ENCODE measurements at regions not wholly inside any gene's neighbourhood (a gene's known extent, or its start where the extent isn't known, plus 50 kb on each side); places are given as distances from the start of the nearest gene placed in this dataset.

DNA sequence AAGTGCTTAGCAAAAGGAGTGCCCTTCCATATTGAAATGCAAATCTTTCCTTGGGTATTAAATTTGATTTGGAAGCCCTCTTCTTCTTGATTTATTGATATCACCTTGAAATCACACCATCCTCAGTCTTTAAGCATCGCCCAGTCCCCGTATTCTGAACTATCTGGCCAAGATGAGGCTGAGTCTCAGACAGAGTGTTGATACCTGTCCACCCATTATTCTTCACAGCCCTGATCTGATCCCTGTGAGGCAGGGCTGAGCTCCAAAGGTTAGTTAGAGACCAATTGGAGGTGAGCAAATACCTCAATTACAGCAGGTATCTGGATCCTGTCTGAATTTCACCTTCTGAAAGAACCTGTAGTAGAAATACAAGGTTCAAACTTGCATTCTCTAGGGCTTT lies 326.3 kb downstream of the FAT3 start:
- DNase-seq = no peak
- in situ Hi-C loops (cut with HindIII; ENCODE audit: low pct_ligation_motif_present, low pct_unique_long_range_greater_than_20kb, low sequenced_read_pairs) = no loop called here

DNA sequence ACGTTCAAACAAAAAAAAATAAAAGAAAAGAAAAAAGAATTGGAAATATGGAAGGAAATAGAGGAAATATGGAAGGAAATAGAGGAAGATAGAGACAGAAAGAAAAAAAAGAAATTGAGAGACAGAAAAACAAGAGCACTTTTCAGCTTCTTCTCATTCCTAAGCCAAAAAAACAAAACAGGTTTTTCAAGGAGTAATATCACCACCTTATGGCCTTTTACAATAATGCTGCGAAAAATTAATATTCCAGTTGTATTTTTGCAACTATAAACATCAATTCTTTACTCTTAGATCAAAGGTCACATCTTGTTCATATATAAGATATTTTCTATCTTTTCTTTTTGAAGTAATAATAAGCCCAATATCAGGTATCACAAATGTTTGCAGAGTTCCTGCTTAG lies 328.3 kb downstream of the FAT3 start:
- in situ Hi-C loops (cut with HindIII; ENCODE audit: low pct_ligation_motif_present, low pct_unique_long_range_greater_than_20kb, low sequenced_read_pairs) = no loop called here
- no peak for DNase-seq

DNA sequence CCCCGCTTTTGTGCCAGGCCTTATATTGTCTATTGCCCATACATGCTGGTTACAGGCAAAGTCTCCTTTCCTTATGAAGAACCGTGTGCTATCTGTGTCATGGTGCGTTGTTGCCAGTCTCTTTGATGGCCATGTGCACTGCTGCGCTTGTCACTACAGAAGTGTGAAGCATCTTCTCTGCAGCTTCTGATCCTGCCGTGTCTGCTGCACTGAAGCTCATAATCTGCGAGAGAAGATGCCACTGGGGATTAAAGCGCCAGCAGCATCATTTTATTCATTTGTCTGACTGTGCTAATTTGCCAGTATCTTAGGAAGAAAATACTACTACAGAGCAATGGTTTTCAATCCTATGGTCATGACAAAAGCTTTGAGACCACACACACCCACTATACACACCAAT lies 330.1 kb downstream of the FAT3 start:
- in situ Hi-C loops (cut with HindIII; ENCODE audit: low pct_ligation_motif_present, low pct_unique_long_range_greater_than_20kb, low sequenced_read_pairs) = no loop called here
- DNase-seq = no peak

DNA sequence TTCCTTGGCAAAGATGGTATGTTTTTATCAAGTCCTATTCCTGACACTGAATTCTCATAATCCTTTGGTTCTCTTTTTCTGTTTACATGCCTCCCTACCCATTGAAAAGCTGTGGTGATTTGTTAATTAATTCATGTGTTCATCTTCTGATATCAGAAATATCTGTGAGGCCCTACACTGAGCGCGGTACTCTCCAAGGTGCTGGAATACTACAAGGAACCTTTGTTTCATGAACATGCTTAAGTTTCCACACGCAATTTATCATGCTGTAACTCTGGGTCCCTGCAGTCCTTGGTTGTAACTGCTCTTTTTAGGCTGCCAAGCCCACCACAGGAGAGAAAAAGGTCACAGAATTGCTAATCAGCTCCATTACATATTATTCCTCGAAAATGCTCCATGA lies 331.8 kb downstream of the FAT3 start:
- peak; percentile 2 for DNase-seq
- in situ Hi-C loops (cut with HindIII; ENCODE audit: low pct_ligation_motif_present, low pct_unique_long_range_greater_than_20kb, low sequenced_read_pairs) = no loop called here

DNA sequence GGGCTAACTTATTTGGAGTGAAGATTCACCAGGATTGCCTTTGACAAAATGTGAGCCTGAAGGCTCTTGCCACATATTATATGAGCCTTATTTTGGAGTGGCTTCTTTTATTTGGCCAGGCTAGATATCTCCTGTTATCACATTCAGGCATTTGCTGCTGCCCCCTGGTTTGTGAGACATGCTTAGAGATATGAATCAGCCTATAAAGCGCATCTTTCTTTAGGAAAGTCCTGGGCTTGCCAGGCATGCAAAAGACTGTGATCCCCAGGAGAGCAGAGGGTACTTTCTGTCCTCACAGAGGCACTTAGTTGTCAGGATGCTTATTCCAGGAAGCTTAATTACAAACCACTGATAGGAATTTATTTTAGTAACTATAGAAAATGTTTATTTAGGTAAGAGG lies 333.3 kb downstream of the FAT3 start:
- in situ Hi-C loops (cut with HindIII; ENCODE audit: low pct_ligation_motif_present, low pct_unique_long_range_greater_than_20kb, low sequenced_read_pairs) = no loop called here
- no peak for DNase-seq

DNA sequence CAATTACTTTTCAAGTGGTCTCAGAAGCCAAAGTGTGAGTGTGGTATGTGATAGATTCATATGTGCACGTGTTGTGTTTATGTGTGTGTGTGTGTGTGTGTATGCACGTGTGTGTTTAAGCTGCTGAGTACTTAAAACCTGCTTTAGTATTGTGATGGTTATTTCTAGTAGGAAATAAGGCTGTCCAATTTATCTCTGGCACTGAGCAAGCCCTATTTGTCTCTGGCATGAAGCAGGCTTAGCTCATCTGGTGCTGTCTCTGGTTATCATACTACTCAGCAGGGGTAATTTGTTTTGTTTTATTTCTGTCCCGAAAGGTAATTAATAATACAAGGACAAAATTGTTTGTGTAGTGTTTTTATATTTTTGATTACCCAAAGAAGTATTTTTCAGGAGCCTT lies 333.7 kb downstream of the FAT3 start:
- in situ Hi-C loops (cut with HindIII; ENCODE audit: low pct_ligation_motif_present, low pct_unique_long_range_greater_than_20kb, low sequenced_read_pairs) = no loop called here
- no peak for DNase-seq

DNA sequence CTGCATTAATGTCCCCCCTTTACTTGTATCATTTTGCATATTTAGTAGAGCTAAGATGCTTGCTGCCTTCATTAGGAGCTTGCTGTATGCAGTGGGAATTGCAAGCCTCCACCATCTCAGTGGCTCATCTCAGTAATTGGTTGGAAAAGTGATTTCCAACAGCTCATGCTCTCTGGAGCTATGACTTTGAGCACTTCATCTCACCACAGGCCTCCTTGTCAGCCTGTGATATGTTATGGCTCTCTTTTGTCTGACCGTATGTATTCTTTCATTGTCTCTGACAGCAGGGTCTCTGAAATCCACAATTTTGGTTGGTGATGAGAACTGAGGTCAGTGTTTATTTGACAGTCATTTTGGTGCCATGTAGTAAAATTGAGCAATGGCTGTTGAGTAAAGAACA lies 345.1 kb downstream of the FAT3 start:
- in situ Hi-C loops (cut with HindIII; ENCODE audit: low pct_ligation_motif_present, low pct_unique_long_range_greater_than_20kb, low sequenced_read_pairs) = no loop called here
- no peak for DNase-seq

DNA sequence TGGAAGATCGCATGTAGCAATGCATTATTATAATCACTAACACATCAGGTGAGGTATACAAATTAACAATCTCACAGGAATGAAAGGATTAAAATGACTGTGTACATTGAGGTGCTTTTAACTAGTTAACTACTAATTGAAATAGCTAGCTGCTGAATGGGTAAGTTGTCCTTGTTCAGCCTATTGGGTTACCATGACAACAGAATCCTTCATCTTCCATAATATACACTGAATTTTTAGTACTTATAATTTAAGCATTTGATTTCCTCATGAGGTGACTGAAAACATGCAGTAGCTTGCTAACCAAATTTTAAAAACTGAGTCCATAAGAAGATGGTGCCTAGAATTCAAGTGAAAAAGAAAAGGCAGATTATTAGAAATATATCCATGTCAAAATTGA lies 347.9 kb downstream of the FAT3 start:
- DNase-seq = no peak
- in situ Hi-C loops (cut with HindIII; ENCODE audit: low pct_ligation_motif_present, low pct_unique_long_range_greater_than_20kb, low sequenced_read_pairs) = no loop called here

DNA sequence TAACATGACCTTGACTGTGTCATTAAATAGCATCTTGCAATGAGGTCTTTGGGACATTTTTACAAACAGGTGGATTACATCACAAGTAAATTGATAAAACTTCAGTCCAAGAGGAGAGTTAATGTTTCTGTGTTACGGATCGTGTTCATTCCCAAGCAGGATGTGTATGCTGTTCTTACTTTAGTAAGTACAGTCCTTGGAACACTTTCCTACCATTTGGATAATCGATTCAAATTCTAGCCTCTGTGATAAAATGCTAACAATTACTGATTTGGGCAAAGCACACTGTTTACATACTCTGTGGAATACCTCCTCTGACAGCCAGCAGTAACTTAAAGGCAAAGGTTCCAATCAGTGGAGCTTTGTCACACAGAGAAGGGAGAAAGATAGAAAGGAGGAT lies 351.7 kb downstream of the FAT3 start:
- in situ Hi-C loops (cut with HindIII; ENCODE audit: low pct_ligation_motif_present, low pct_unique_long_range_greater_than_20kb, low sequenced_read_pairs) = no loop called here
- no peak for DNase-seq

DNA sequence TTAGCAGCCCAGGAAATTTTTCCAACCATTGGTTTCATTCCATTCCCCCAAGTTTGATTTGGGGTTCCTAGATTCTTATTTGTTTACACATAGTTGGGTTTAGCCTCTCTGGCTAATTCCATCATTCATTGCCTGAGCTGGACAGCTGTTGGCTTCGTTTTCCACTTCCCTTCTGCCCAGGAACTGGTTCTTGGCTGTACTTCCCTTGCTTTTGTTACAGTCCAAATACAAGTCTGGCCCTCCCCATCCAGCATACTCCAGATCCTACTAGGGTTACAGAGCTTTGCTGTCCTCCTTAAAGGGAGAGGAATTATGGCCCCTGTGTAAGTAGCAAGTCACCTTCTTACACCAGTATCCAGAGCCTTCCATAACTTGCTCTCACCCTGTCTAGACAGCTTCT lies 356.3 kb downstream of the FAT3 start:
- in situ Hi-C loops (cut with HindIII; ENCODE audit: low pct_ligation_motif_present, low pct_unique_long_range_greater_than_20kb, low sequenced_read_pairs) = no loop called here
- no peak for DNase-seq

DNA sequence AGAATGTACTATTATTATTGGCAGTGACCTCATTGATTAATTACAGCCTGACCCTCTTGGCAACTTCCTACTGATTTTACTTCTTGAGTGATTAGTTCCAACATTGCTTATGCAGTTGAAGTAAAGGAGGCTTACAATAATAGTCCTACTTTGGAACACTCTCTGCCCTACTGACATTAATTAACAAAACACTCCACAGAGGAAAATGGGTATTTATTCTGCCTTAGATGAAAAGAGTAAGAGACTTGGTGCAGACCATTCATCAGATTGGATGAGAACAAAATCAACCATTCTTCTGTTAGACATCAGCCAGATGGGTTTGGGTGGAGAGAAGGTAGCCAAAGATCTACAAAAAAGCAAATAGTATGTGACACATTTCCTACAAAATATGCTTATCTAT lies 363.8 kb downstream of the FAT3 start:
- no peak for DNase-seq
- in situ Hi-C loops (cut with HindIII; ENCODE audit: low pct_ligation_motif_present, low pct_unique_long_range_greater_than_20kb, low sequenced_read_pairs) = no loop called here

DNA sequence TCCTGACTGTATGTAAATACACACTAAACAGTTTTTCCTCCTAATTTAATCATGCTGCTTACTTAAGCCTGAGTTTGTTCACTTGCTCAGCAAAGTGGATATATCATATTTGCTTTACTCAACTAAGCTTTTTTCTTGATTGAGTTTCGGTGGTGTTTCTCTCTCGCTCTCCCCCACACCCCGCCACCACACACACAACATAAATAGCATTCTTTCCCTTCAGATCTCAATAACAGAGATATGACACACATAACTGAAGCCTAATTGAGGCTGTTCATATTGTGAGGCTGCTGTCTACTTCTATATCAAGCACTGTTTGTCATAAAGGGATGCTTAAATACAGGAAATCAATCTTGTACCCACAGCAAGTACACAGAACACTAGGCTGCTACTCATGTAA lies 364.9 kb downstream of the FAT3 start:
- in situ Hi-C loops (cut with HindIII; ENCODE audit: low pct_ligation_motif_present, low pct_unique_long_range_greater_than_20kb, low sequenced_read_pairs) = no loop called here
- no peak for DNase-seq

DNA sequence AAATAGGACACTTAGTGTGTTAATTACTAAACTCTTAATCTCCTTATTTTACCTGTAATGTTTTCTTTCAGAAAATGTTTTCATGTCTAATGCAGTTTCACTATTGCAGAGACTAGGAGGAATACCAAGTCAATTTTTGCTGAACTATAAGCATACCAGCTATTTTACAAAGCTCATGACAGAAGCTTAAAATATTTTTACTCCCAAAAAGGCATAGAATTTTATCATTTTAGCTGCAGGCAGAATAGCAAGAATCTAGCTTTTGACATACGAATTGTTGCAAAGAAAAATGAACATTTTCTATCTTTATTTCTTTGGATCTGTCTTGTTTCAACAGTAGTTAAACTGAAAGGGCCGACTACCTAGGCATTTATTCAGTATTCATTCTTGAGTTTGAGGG lies 366.9 kb downstream of the FAT3 start:
- DNase-seq = no peak
- in situ Hi-C loops (cut with HindIII; ENCODE audit: low pct_ligation_motif_present, low pct_unique_long_range_greater_than_20kb, low sequenced_read_pairs) = no loop called here

DNA sequence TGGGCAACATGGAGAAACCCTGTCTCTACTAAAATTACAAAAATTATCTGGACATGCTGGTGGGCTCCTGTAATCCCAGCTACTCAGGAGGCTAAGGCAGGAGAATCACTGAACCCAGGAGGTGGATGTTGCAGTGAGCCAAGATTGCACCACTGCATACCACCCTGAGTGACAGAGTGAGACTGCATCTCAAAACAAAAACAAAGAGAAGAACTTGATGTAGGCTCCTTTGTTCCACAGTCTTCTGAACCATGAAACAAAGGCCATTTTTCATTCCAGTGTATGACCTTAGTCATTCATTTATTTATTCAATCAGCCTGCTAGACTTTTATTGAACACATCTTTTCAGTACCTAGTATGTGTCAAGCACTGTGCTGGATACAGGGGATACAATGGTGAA lies 369.6 kb downstream of the FAT3 start:
- DNase-seq = no peak
- in situ Hi-C loops (cut with HindIII; ENCODE audit: low pct_ligation_motif_present, low pct_unique_long_range_greater_than_20kb, low sequenced_read_pairs) = no loop called here

DNA sequence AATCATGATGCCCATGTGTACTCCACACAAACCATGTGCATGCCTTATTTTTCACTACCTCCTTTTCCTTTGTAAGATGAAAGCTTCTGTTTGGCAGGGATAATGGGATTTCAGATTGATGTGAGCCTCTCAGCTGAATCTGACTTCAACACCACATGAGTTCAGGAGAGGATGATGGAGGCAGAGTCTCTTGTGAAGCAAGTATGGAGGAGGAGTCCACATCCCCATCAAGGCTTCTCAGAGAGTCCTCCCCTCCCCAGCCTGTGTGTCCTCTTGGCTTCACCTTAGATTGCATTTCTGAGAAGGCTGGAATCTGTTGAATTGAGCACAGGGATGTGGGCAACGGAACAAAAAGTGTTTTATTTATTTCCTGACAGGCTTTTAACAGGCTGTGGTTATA lies 370.4 kb downstream of the FAT3 start:
- in situ Hi-C loops (cut with HindIII; ENCODE audit: low pct_ligation_motif_present, low pct_unique_long_range_greater_than_20kb, low sequenced_read_pairs) = no loop called here
- no peak for DNase-seq

DNA sequence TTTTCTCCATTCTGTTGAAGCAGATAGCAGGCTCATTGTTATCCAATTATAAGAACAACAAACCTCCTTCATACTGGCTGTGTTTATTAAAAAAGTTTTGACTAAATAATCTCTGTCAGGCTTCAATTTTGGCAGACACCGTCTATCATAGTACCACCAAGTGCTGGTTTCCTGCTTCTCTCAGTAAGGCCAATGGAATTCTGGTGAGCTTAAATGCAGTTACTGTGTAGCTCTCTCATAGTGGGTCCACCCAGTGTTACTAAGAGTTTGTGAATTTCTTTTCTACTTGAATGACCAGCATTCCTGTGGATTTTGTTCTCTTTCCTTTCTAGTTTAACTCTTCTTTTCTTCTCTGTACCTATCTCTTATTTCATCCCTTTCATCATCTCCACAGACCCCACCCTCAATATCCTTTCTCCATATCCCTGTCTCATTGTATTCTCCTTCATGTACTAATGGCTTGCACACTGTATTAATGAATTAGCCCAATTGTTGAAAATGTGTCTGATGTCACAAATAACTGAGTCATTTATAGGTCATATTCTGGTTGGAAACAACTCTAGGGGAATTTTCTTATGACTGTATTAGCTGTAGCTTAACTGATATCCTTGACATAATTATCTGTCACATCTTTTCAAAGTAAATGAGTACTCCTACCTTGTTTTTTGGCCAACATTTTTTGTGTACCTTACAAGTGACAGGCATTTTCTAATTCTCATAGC lies 372.1 kb downstream of the FAT3 start:
- in situ Hi-C loops (cut with HindIII; ENCODE audit: low pct_ligation_motif_present, low pct_unique_long_range_greater_than_20kb, low sequenced_read_pairs) = no loop called here
- DNase-seq = no peak

DNA sequence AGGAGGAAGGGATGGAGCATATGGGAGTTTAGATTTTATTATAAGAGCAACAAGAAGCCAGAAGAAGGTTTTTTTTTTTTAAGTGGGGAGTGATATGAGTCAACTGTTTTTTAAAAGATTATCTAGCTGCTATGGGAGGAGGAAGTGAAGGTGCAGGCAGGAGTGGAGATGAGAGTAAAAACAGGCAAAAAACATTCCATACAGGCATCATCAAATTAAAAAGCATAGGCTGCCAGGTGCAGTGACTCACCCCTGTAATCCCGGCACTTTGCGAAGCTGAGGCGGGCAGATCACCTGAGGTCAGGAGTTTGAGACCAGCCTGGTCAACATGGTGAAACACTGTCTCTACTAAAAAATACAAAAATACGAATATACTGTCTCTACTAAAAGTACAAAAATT lies 368.4 kb upstream of the MTNR1B start:
- in situ Hi-C loops (cut with HindIII; ENCODE audit: low pct_ligation_motif_present, low pct_unique_long_range_greater_than_20kb, low sequenced_read_pairs) = no loop called here
- no peak for DNase-seq

DNA sequence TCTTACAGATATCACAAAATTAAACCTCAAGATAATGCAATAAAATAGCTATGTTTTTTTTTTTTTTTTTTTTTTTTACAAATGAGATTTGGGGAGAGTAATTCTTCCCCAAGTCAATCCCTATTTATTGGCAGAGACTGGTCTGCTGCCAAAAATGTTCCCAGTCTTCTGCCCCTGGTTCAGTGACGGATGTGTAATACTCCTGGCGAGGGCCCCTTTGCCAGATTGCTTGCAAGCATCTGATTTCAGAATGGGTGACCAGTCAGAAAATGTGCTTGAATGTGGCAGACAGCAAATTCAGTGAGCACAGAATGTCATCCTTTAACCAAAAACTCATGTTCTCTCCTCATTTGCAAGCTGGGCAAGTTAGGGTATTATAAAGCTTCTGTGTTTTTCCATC lies 363.8 kb upstream of the MTNR1B start:
- no peak for DNase-seq
- in situ Hi-C loops (cut with HindIII; ENCODE audit: low pct_ligation_motif_present, low pct_unique_long_range_greater_than_20kb, low sequenced_read_pairs) = no loop called here

DNA sequence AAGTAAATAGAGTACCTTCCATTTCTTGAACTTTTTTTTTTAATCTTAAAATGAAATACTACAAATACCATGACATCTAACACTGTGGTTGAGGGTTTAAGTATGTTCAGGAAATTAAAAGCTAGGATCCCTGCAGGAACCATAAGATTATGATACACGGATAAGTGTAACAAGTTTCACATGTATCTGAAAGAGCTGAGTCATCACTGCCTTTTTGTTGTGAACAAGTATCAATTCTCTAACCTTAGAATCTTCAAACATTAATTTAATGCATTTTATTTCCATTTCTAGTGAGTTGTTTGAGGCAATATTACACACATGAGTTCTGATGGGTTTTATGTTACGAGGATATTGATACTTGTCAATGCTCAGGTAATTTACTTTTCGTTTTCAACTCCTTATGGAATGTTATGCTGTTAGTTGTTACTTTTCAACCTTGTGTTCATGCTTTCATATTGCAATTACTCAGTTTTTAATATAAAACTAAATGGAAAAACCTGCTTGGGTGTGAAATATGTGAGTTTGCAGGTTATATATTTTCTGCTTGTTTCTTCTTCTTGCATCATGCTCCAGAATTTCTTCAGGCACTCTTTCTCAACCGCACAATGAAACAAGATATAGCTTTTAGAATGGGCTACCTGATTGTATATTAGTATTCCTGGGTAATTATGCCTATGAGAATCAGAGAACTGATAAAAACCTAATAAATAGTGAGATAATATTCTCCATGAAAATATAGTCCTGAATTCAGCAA lies 361.3 kb upstream of the MTNR1B start:
- DNase-seq = no peak
- in situ Hi-C loops (cut with HindIII; ENCODE audit: low pct_ligation_motif_present, low pct_unique_long_range_greater_than_20kb, low sequenced_read_pairs) = no loop called here

DNA sequence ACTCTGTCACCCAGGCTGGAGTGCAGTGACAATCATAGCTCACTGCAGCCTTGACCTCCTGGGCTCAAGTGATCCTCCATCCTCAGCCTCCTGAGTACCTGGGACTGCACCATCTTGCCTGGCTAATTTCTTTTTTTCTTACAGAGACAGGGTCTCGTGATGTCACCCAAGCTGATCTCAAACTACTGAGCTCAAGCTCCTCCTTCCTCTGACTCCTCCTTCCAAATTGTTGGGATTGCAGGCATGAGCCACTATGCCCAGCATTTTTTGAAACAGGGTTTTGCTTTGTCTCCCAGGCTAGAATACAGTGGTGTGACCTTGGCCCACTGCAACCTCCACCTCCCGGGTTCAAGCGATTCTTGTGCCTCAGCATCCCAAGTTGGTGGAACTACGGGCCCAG lies 358.3 kb upstream of the MTNR1B start:
- no peak for DNase-seq
- in situ Hi-C loops (cut with HindIII; ENCODE audit: low pct_ligation_motif_present, low pct_unique_long_range_greater_than_20kb, low sequenced_read_pairs) = no loop called here
